Astrocyte (in vitro differentiated cells and primary cell): ENCODE measurements at regions not wholly inside any gene's neighbourhood (a gene's known extent, or its start where the extent isn't known, plus 50 kb on each side); places are given as distances from the start of the nearest gene placed in this dataset.

Experiments
- DNase-seq: peaks from one replicate; pipeline ENCODE4 v3.0.0-alpha.2; 2010; ENCODE audit warnings: low read depth
- FAIRE-seq: peaks from 2 replicates; lab custom pipeline; 2011; peaks lifted over from hg19 to GRCh38; lab: Jason Lieb, UNC
- H2AFZ ChIP-seq: 2 replicates; pipeline ENCODE4 v1.6.0; 2012; ENCODE audit warnings: low read depth, low read length, inconsistent platforms
- H3K27ac ChIP-seq: 2 replicates; pipeline ENCODE4 v1.5.1; 2011; ENCODE audit warnings: low read depth, low read length, inconsistent platforms
- H3K27me3 ChIP-seq: 2 replicates; pipeline ENCODE4 v1.6.0; 2011; ENCODE audit warnings: low read length, inconsistent platforms; ENCODE audit not compliant: insufficient read depth
- H3K36me3 ChIP-seq: 2 replicates; pipeline ENCODE4 v1.5.1; 2011; ENCODE audit warnings: low read length, inconsistent platforms; ENCODE audit not compliant: insufficient read depth
- H3K4me1 ChIP-seq: 2 replicates; pipeline ENCODE4 v1.5.1; 2011; ENCODE audit warnings: low read length, inconsistent platforms; ENCODE audit not compliant: insufficient read depth
- H3K4me2 ChIP-seq: 2 replicates; pipeline ENCODE4 v1.6.0; 2012; ENCODE audit warnings: low read length, inconsistent platforms
- H3K4me3 ChIP-seq: 2 replicates; pipeline ENCODE4 v1.5.1; 2011; ENCODE audit warnings: low read depth, mild to moderate bottlenecking, low read length, inconsistent platforms; ENCODE audit not compliant: insufficient read depth
- H3K79me2 ChIP-seq: 2 replicates; pipeline ENCODE4 v1.6.0; 2012; ENCODE audit warnings: mild to moderate bottlenecking, low read length, inconsistent platforms; ENCODE audit not compliant: insufficient read depth
- H3K9ac ChIP-seq: 2 replicates; pipeline ENCODE4 v1.6.0; 2012; ENCODE audit warnings: mild to moderate bottlenecking, low read length, inconsistent platforms
- H3K9me3 ChIP-seq: 2 replicates; pipeline ENCODE4 v1.5.1; 2012; ENCODE audit warnings: low read depth, mild to moderate bottlenecking, low read length, inconsistent platforms; ENCODE audit not compliant: insufficient read depth
- H4K20me1 ChIP-seq: 2 replicates; pipeline ENCODE4 v1.6.0; 2012; ENCODE audit warnings: low read length, inconsistent platforms; ENCODE audit not compliant: insufficient read depth
- H3K27ac Mint-ChIP-seq: one replicate; pipeline ENCODE4 v1.8.0; 2021; ENCODE audit warnings: mild to moderate bottlenecking, mixed read lengths; ENCODE audit not compliant: unreplicated experiment
- H3K27me3 Mint-ChIP-seq: one replicate; pipeline ENCODE4 v1.8.0; 2021; ENCODE audit warnings: low read depth, mixed read lengths; ENCODE audit not compliant: unreplicated experiment
- H3K36me3 Mint-ChIP-seq: one replicate; pipeline ENCODE4 v1.8.0; 2021; ENCODE audit warnings: low read depth, mixed read lengths; ENCODE audit not compliant: unreplicated experiment
- H3K4me1 Mint-ChIP-seq: one replicate; pipeline ENCODE4 v1.8.0; 2021; ENCODE audit warnings: low read depth, mixed read lengths; ENCODE audit not compliant: unreplicated experiment
- H3K4me3 Mint-ChIP-seq: one replicate; pipeline ENCODE4 v1.8.0; 2021; ENCODE audit warnings: mild to moderate bottlenecking, moderate library complexity, mixed read lengths; ENCODE audit not compliant: unreplicated experiment
- H3K9me3 Mint-ChIP-seq: one replicate; pipeline ENCODE4 v1.8.0; 2021; ENCODE audit warnings: mild to moderate bottlenecking, mixed read lengths; ENCODE audit not compliant: unreplicated experiment
- EZH2 ChIP-seq: IDR thresholded peaks from 2 replicates; pipeline ENCODE4 v1.6.1; 2012; ENCODE audit warnings: mild to moderate bottlenecking, low read length, inconsistent platforms; ENCODE audit not compliant: insufficient read depth
- TF ChIP-seq, protein P1 (sequence below): IDR thresholded peaks from 2 replicates; pipeline ENCODE4 v1.5.1; 2011; ENCODE audit warnings: low read depth, mild to moderate bottlenecking, inconsistent platforms, low read length, moderate library complexity; ENCODE audit not compliant: insufficient read depth

DNA sequence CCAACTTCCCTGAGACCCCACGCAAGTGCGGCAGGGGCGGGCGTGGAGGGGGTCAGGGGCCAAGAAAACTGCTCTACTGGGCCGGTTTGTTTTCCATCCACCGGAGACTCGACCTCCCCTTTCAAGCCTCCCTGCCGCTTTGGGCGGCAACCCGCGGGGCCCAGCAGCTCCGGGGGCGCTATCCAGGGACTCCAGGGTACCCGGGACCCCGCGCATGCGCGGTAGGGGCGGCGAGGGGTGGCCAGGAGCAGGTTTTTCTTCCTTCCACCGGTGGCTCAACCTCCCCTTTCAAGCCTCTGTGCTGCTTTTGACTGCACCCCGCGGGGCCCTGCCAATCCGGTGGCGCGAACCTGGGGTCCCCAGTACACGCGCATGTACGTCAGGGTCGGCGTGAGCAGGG lies 323.5 kb downstream of the ALG10 start:
- Mint-ChIP-seq H3K4me1 (no peaks in the 10 kb centered on the region), H3K27me3 (no peaks in the 10 kb centered on the region), H3K4me3 (no peak overlapping the region), H3K27ac (no peak overlapping the region), H3K36me3 (no peaks in the 10 kb centered on the region), H3K9me3 (peaks cover 5% of the 10 kb centered on the region)
- no peak for TF ChIP-seq EZH2
- TF ChIP-seq, protein P1, sequence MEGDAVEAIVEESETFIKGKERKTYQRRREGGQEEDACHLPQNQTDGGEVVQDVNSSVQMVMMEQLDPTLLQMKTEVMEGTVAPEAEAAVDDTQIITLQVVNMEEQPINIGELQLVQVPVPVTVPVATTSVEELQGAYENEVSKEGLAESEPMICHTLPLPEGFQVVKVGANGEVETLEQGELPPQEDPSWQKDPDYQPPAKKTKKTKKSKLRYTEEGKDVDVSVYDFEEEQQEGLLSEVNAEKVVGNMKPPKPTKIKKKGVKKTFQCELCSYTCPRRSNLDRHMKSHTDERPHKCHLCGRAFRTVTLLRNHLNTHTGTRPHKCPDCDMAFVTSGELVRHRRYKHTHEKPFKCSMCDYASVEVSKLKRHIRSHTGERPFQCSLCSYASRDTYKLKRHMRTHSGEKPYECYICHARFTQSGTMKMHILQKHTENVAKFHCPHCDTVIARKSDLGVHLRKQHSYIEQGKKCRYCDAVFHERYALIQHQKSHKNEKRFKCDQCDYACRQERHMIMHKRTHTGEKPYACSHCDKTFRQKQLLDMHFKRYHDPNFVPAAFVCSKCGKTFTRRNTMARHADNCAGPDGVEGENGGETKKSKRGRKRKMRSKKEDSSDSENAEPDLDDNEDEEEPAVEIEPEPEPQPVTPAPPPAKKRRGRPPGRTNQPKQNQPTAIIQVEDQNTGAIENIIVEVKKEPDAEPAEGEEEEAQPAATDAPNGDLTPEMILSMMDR: no peak
- no peak for DNase-seq
- Histone ChIP-seq H3K27ac (no peak overlapping the region), H3K36me3 (no peaks in the 10 kb centered on the region), H4K20me1 (no peaks in the 10 kb centered on the region), H3K27me3 (no peaks in the 10 kb centered on the region), H2AFZ (no peak overlapping the region), H3K4me2 (no peak overlapping the region), H3K4me1 (no peaks in the 10 kb centered on the region), H3K4me3 (no peak overlapping the region), H3K9me3 (no peaks in the 10 kb centered on the region), H3K79me2 (no peaks in the 10 kb centered on the region), H3K9ac (no peak overlapping the region)
- no peak for FAIRE-seq

DNA sequence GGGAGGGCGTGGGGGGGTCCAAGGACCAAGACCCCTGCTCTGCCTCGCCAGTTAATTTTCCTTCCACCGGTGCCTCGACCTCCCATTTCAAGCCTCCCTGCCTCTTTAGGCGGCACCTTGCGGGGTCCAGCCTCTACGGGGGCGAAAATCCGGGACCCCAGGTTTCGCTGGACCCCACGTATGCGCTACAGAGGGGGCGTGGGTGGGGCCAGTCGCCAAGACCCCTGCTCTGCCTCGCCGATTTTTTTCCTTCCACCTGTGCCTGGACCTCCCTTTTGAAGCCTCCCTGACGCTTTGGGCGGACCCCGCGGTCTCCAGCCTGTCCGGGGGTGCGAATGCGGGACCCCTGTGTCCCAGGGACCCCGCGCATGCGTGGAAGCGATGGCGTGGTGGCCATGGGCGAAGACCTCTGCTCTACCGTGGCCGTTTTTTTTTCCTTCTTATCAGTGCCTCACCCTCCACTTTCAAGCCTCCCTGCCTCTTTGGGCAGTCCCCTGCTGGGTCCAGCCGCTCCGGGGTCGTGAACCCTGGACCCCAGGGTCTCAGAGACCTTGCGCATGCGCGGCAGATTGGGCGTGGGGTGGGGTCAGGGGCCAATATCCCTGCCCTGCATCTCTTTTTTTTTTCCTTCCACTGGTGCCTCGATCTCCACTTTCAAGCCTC lies 324.2 kb downstream of the ALG10 start:
- no peaks in the 10 kb centered on the region for H3K27me3 ChIP-seq
- no peaks in the 10 kb centered on the region for H3K79me2 ChIP-seq
- no peaks in the 10 kb centered on the region for H3K36me3 ChIP-seq
- H3K4me2 ChIP-seq: no peak overlapping the region
- no peaks in the 10 kb centered on the region for H3K4me1 ChIP-seq
- no peak overlapping the region for H3K27ac Mint-ChIP-seq
- no peaks in the 10 kb centered on the region for H3K27me3 Mint-ChIP-seq
- no peak overlapping the region for H3K9ac ChIP-seq
- H4K20me1 ChIP-seq: no peaks in the 10 kb centered on the region
- FAIRE-seq (no peak), DNase-seq (no peak)
- H3K4me3 Mint-ChIP-seq: no peak overlapping the region
- no peaks in the 10 kb centered on the region for H3K9me3 ChIP-seq
- H3K27ac ChIP-seq: no peak overlapping the region
- no peak overlapping the region for H3K4me3 ChIP-seq
- no peak overlapping the region for H2AFZ ChIP-seq
- no peaks in the 10 kb centered on the region for H3K4me1 Mint-ChIP-seq
- peaks cover 5% of the 10 kb centered on the region for H3K9me3 Mint-ChIP-seq
- TF ChIP-seq, protein P1: no peak
- TF ChIP-seq EZH2: no peak
- no peaks in the 10 kb centered on the region for H3K36me3 Mint-ChIP-seq

DNA sequence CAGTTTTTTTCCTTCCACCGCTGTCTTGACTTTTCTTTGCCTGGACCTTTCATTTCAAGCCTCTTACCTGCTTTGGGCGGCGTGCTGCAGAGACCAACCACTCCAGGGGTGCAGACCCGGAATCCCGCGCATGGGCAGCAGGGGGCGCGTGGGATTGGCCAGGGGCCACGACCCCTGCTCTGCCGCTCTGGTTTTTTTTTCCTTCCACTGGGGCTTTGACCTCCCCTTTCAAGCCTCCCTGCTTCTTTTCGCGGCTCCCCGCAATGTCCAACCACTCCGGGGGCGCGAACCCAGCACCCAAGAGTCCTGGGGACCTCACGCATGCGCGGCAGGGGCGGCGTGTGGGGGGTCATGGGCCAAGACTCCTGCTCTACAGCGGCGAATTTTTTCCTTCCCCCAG lies 325.1 kb downstream of the ALG10 start:
- TF ChIP-seq, protein P1: no peak
- TF ChIP-seq EZH2: no peak
- H3K4me1 Mint-ChIP-seq: no peaks in the 10 kb centered on the region
- H3K27me3 ChIP-seq: no peaks in the 10 kb centered on the region
- H2AFZ ChIP-seq: no peak overlapping the region
- no peaks in the 10 kb centered on the region for H3K9me3 ChIP-seq
- no peaks in the 10 kb centered on the region for H3K27me3 Mint-ChIP-seq
- no peak overlapping the region for H3K4me3 ChIP-seq
- FAIRE-seq: no peak
- H3K4me3 Mint-ChIP-seq: no peak overlapping the region
- no peaks in the 10 kb centered on the region for H3K36me3 Mint-ChIP-seq
- no peak overlapping the region for H3K27ac Mint-ChIP-seq
- H3K27ac ChIP-seq: no peak overlapping the region
- no peaks in the 10 kb centered on the region for H3K4me1 ChIP-seq
- H3K4me2 ChIP-seq: no peak overlapping the region
- no peaks in the 10 kb centered on the region for H3K36me3 ChIP-seq
- H3K9ac ChIP-seq: no peak overlapping the region
- H4K20me1 ChIP-seq: no peaks in the 10 kb centered on the region
- DNase-seq: no peak
- peaks cover 5% of the 10 kb centered on the region for H3K9me3 Mint-ChIP-seq
- no peaks in the 10 kb centered on the region for H3K79me2 ChIP-seq
